ENCODE measurements at regions not wholly inside any gene's neighbourhood (a gene's known extent, or its start where the extent isn't known, plus 50 kb on each side); places are given as distances from the start of the nearest gene placed in this dataset.
"Not testable (repeated sequence)": the region's sequence is repeated elsewhere in the genome, so short reads cannot be mapped to it uniquely, and the experiment has no call there.

GRCh38 chr12:127044836-127045235, 1222.1 kb upstream of the TMEM132C start:
- Histone ChIP-seq H2AFZ (ENCODE audit: low read length) (no peak overlapping the region), H3K18ac (ENCODE audit: low read length) (no peak overlapping the region), H2BK5ac (ENCODE audit: low read length) (no peak overlapping the region), H2BK15ac (ENCODE audit: low read length) (no peak overlapping the region), H4K8ac (ENCODE audit: low read depth, low read length) (no peak overlapping the region), H3K4me3 (ENCODE audit: low read length in 2 of 2) (no peak overlapping the region), H3K4ac (ENCODE audit: low read length) (no peak overlapping the region), H3K9ac (ENCODE audit: low read depth, low read length, poor library complexity) (no peak overlapping the region), H2BK12ac (ENCODE audit: low read length) (no peak overlapping the region), H3K14ac (ENCODE audit: low read length) (no peak overlapping the region), H3K27me3 (ENCODE audit: control insufficient read depth in 3 of 3, insufficient read depth in 3 of 3, low read depth in 1 of 3, low read length in 3 of 3) (peaks cover 0 to 2% (median 0%) of the 10 kb centered on the region in 3 experiments), H3K23ac (ENCODE audit: low read depth, low read length, poor library complexity) (no peak overlapping the region), H3K4me1 (ENCODE audit: control insufficient read depth in 2 of 2, insufficient read depth in 1 of 2, low read depth in 1 of 2, low read length in 2 of 2) (no peaks in the 10 kb centered on the region), H3K4me2 (ENCODE audit: insufficient read depth, low read length, poor library complexity, severe bottlenecking) (no peak overlapping the region), H3K79me1 (ENCODE audit: low read depth, low read length) (no peaks in the 10 kb centered on the region), H3K27ac (replicated peaks; ENCODE audit: low read length) (no peak overlapping the region), H3K9me3 (replicated peaks in 1 of 2; ENCODE audit: control insufficient read depth in 2 of 2, insufficient read depth in 1 of 2, low read depth in 1 of 2, low read length in 2 of 2) (no peaks in the 10 kb centered on the region), H2AK5ac (ENCODE audit: low read depth, low read length) (no peak overlapping the region), H3K36me3 (replicated peaks in 1 of 2; ENCODE audit: control insufficient read depth in 2 of 2, insufficient read depth in 2 of 2, low read length in 2 of 2) (no peaks in the 10 kb centered on the region), H2BK120ac (ENCODE audit: low read depth, low read length) (no peak overlapping the region), H4K91ac (ENCODE audit: low read depth, low read length, poor library complexity) (no peak overlapping the region)
- DNase-seq (ENCODE audit: low spot score): no peak
- no CpG with 5 or more reads among the region's 1 CpG for WGBS, 2 donors (ENCODE audit: extremely low coverage in 2 of 2, insufficient read length in 2 of 2, insufficient replicate concordance in 1 of 2)

GRCh38 chr12:127046467-127046866, 1220.5 kb upstream of the TMEM132C start:
- Histone ChIP-seq H3K4me2 (ENCODE audit: insufficient read depth, low read length, poor library complexity, severe bottlenecking) (no peak overlapping the region), H2BK12ac (ENCODE audit: low read length) (no peak overlapping the region), H3K23ac (ENCODE audit: low read depth, low read length, poor library complexity) (no peak overlapping the region), H2BK15ac (ENCODE audit: low read length) (no peak overlapping the region), H3K9ac (ENCODE audit: low read depth, low read length, poor library complexity) (no peak overlapping the region), H2AK5ac (ENCODE audit: low read depth, low read length) (no peak overlapping the region), H3K4me1 (ENCODE audit: control insufficient read depth in 2 of 2, insufficient read depth in 1 of 2, low read depth in 1 of 2, low read length in 2 of 2) (no peaks in the 10 kb centered on the region), H2BK5ac (ENCODE audit: low read length) (no peak overlapping the region), H3K36me3 (replicated peaks in 1 of 2; ENCODE audit: control insufficient read depth in 2 of 2, insufficient read depth in 2 of 2, low read length in 2 of 2) (no peaks in the 10 kb centered on the region), H4K8ac (ENCODE audit: low read depth, low read length) (no peak overlapping the region), H3K27me3 (ENCODE audit: control insufficient read depth in 3 of 3, insufficient read depth in 3 of 3, low read depth in 1 of 3, low read length in 3 of 3) (peaks cover 0 to 2% (median 0%) of the 10 kb centered on the region in 3 experiments), H3K4ac (ENCODE audit: low read length) (no peak overlapping the region), H3K4me3 (ENCODE audit: low read length in 2 of 2) (no peak overlapping the region), H3K9me3 (replicated peaks in 1 of 2; ENCODE audit: control insufficient read depth in 2 of 2, insufficient read depth in 1 of 2, low read depth in 1 of 2, low read length in 2 of 2) (peaks cover 0 to 2% of the 10 kb centered on the region in 2 donors), H3K18ac (ENCODE audit: low read length) (no peak overlapping the region), H2BK120ac (ENCODE audit: low read depth, low read length) (no peak overlapping the region), H2AFZ (ENCODE audit: low read length) (no peak overlapping the region), H3K27ac (replicated peaks; ENCODE audit: low read length) (no peak overlapping the region), H3K14ac (ENCODE audit: low read length) (no peak overlapping the region), H4K91ac (ENCODE audit: low read depth, low read length, poor library complexity) (no peak overlapping the region), H3K79me1 (ENCODE audit: low read depth, low read length) (no peaks in the 10 kb centered on the region)
- DNase-seq (ENCODE audit: low spot score): no peak
- WGBS, 2 donors (ENCODE audit: extremely low coverage in 2 of 2, insufficient read length in 2 of 2, insufficient replicate concordance in 1 of 2): no CpG with 5 or more reads among the region's 1 CpG

- Histone ChIP-seq H3K9ac (ENCODE audit: low read depth, low read length, poor library complexity) (no peak overlapping the region), H2AK5ac (ENCODE audit: low read depth, low read length) (no peak overlapping the region), H3K23ac (ENCODE audit: low read depth, low read length, poor library complexity) (no peak overlapping the region), H3K14ac (ENCODE audit: low read length) (no peak overlapping the region), H3K18ac (ENCODE audit: low read length) (no peak overlapping the region), H4K8ac (ENCODE audit: low read depth, low read length) (no peak overlapping the region), H3K79me1 (ENCODE audit: low read depth, low read length) (no peaks in the 10 kb centered on the region), H2AFZ (ENCODE audit: low read length) (no peak overlapping the region), H2BK5ac (ENCODE audit: low read length) (no peak overlapping the region), H3K27ac (replicated peaks; ENCODE audit: low read length) (no peak overlapping the region), H3K4me2 (ENCODE audit: insufficient read depth, low read length, poor library complexity, severe bottlenecking) (no peak overlapping the region), H3K27me3 (ENCODE audit: control insufficient read depth in 3 of 3, insufficient read depth in 3 of 3, low read depth in 1 of 3, low read length in 3 of 3) (peaks cover 0 to 2% (median 0%) of the 10 kb centered on the region in 3 experiments), H3K4me3 (ENCODE audit: low read length in 2 of 2) (no peak overlapping the region), H2BK12ac (ENCODE audit: low read length) (no peak overlapping the region), H3K4ac (ENCODE audit: low read length) (no peak overlapping the region), H2BK15ac (ENCODE audit: low read length) (no peak overlapping the region), H3K4me1 (ENCODE audit: control insufficient read depth in 2 of 2, insufficient read depth in 1 of 2, low read depth in 1 of 2, low read length in 2 of 2) (no peaks in the 10 kb centered on the region), H3K36me3 (replicated peaks in 1 of 2; ENCODE audit: control insufficient read depth in 2 of 2, insufficient read depth in 2 of 2, low read length in 2 of 2) (no peaks in the 10 kb centered on the region), H2BK120ac (ENCODE audit: low read depth, low read length) (no peak overlapping the region), H3K9me3 (replicated peaks in 1 of 2; ENCODE audit: control insufficient read depth in 2 of 2, insufficient read depth in 1 of 2, low read depth in 1 of 2, low read length in 2 of 2) (peaks cover 0 to 3% of the 10 kb centered on the region in 2 donors), H4K91ac (ENCODE audit: low read depth, low read length, poor library complexity) (no peak overlapping the region)
- WGBS, 2 donors (ENCODE audit: extremely low coverage in 2 of 2, insufficient read length in 2 of 2, insufficient replicate concordance in 1 of 2): no CpG with 5 or more reads among the region's 1 CpG
- DNase-seq (ENCODE audit: low spot score): no peak
Measured at GRCh38 chr12:127048057-127048456, 1218.9 kb upstream of the TMEM132C start.

DNA sequence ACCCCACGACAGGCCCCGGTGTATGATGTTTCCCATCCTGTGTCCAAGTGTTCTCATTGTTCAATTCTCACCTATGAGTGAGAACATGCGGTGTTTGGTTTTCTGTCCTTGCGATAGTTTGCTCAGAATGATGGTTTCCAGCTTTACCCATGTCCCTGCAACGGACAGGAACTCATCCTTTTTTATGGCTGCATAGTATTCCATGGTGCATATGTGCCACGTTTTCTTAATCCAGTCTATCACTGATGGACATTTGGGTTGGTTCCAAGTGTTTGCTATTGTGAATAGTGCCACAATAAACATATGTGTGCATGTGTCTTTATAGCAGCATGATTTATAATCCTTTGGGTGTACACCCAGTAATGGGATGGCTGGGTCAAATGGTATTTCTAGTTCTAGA, 1218.4 kb upstream of the TMEM132C start:
- not testable (repeated sequence) for H2BK120ac ChIP-seq (ENCODE audit: low read depth, low read length); H3K27ac ChIP-seq (replicated peaks; ENCODE audit: low read length); H3K23ac ChIP-seq (ENCODE audit: low read depth, low read length, poor library complexity); H3K4me2 ChIP-seq (ENCODE audit: insufficient read depth, low read length, poor library complexity, severe bottlenecking); H2BK15ac ChIP-seq (ENCODE audit: low read length); DNase-seq (ENCODE audit: low spot score); H4K91ac ChIP-seq (ENCODE audit: low read depth, low read length, poor library complexity); H2BK5ac ChIP-seq (ENCODE audit: low read length); H3K18ac ChIP-seq (ENCODE audit: low read length); H2BK12ac ChIP-seq (ENCODE audit: low read length); H3K4ac ChIP-seq (ENCODE audit: low read length); H4K8ac ChIP-seq (ENCODE audit: low read depth, low read length); H3K9me3 ChIP-seq (replicated peaks in 1 of 2; ENCODE audit: control insufficient read depth in 2 of 2, insufficient read depth in 1 of 2, low read depth in 1 of 2, low read length in 2 of 2); H3K4me3 ChIP-seq (ENCODE audit: low read length in 2 of 2); H3K4me1 ChIP-seq (ENCODE audit: control insufficient read depth in 2 of 2, insufficient read depth in 1 of 2, low read depth in 1 of 2, low read length in 2 of 2); H3K9ac ChIP-seq (ENCODE audit: low read depth, low read length, poor library complexity); H2AK5ac ChIP-seq (ENCODE audit: low read depth, low read length); H3K36me3 ChIP-seq (replicated peaks in 1 of 2; ENCODE audit: control insufficient read depth in 2 of 2, insufficient read depth in 2 of 2, low read length in 2 of 2); H2AFZ ChIP-seq (ENCODE audit: low read length); H3K14ac ChIP-seq (ENCODE audit: low read length); H3K27me3 ChIP-seq (ENCODE audit: control insufficient read depth in 3 of 3, insufficient read depth in 3 of 3, low read depth in 1 of 3, low read length in 3 of 3); H3K79me1 ChIP-seq (ENCODE audit: low read depth, low read length)
- WGBS, 2 donors (ENCODE audit: extremely low coverage in 2 of 2, insufficient read length in 2 of 2, insufficient replicate concordance in 1 of 2): no CpG with 5 or more reads among the region's 6 CpGs
